Neuron (in vitro differentiated cells): ENCODE measurements at regions not wholly inside any gene's neighbourhood (a gene's known extent, or its start where the extent isn't known, plus 50 kb on each side); places are given as distances from the start of the nearest gene placed in this dataset.

ENCODE experiments used
- H2AFZ ChIP-seq: one replicate; pipeline ENCODE4 v1.6.1; 2013; ENCODE audit warnings: low read depth, mild to moderate bottlenecking, inconsistent platforms, low read length, moderate library complexity
- H3K27me3 ChIP-seq: one replicate; pipeline ENCODE4 v1.6.1; 2013; ENCODE audit warnings: low read length; ENCODE audit not compliant: insufficient read depth
- H3K36me3 ChIP-seq: one replicate; pipeline ENCODE4 v1.6.1; 2013; ENCODE audit warnings: low read length; ENCODE audit not compliant: insufficient read depth
- H3K4me1 ChIP-seq: one replicate; pipeline ENCODE4 v1.6.1; 2013; ENCODE audit warnings: low read length; ENCODE audit not compliant: insufficient read depth
- H3K4me3 ChIP-seq: 2 replicates; pipeline ENCODE4 v1.5.1; 2013; ENCODE audit warnings: mild to moderate bottlenecking, low read length, moderate library complexity
- H3K9me3 ChIP-seq: one replicate; pipeline ENCODE4 v1.6.1; 2013; ENCODE audit warnings: low read length

DNA sequence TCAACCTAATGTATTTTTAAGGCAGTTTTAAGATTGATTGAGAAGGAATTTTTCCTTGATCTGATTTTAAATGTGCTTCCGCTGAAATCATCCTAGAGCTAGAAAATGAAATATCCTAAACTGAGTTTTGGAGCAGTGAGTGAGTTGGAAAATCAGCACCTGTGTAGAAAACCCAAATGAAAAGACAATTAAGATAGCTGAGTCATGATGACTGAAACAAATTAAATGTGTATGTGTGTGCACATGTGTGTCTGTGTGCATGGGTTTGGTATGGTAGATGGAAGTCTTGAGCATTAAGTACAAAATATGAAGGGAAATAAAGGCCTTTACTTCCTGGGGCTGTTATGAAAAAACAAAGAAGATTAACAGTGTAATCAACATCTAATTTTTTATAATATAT, 394.6 kb upstream of the MAP2 start:
- Histone ChIP-seq H3K9me3 (no peaks in the 10 kb centered on the region), H3K36me3 (no peaks in the 10 kb centered on the region), H3K4me1 (no peaks in the 10 kb centered on the region), H2AFZ (no peak overlapping the region), H3K27me3 (no peaks in the 10 kb centered on the region), H3K4me3 (no peak overlapping the region)

- Histone ChIP-seq H3K36me3 (no peaks in the 10 kb centered on the region), H3K9me3 (no peaks in the 10 kb centered on the region), H2AFZ (no peak overlapping the region), H3K4me1 (no peaks in the 10 kb centered on the region), H3K27me3 (no peaks in the 10 kb centered on the region), H3K4me3 (no peak overlapping the region)
These were observed 379.5 kb upstream of the MAP2 start for GRCh38 chr2:209044307-209044706.

GRCh38 chr2:209046163-209046562, 377.7 kb upstream of the MAP2 start:
- no peaks in the 10 kb centered on the region for H3K9me3 ChIP-seq
- H2AFZ ChIP-seq: no peak overlapping the region
- no peaks in the 10 kb centered on the region for H3K27me3 ChIP-seq
- no peaks in the 10 kb centered on the region for H3K36me3 ChIP-seq
- H3K4me3 ChIP-seq: no peak overlapping the region
- H3K4me1 ChIP-seq: no peaks in the 10 kb centered on the region

GRCh38 chr2:209049608-209050007, 374.2 kb upstream of the MAP2 start:
- Histone ChIP-seq H3K4me1 (no peaks in the 10 kb centered on the region), H2AFZ (no peak overlapping the region), H3K27me3 (no peaks in the 10 kb centered on the region), H3K4me3 (no peak overlapping the region), H3K36me3 (no peaks in the 10 kb centered on the region), H3K9me3 (no peaks in the 10 kb centered on the region)

GRCh38 chr2:209062210-209062609, 361.6 kb upstream of the MAP2 start:
- no peak overlapping the region for H3K4me3 ChIP-seq
- H3K27me3 ChIP-seq: no peaks in the 10 kb centered on the region
- H2AFZ ChIP-seq: no peak overlapping the region
- H3K4me1 ChIP-seq: no peaks in the 10 kb centered on the region
- H3K36me3 ChIP-seq: no peaks in the 10 kb centered on the region
- no peaks in the 10 kb centered on the region for H3K9me3 ChIP-seq

- Histone ChIP-seq H3K36me3 (no peaks in the 10 kb centered on the region), H3K4me3 (no peak overlapping the region), H3K9me3 (no peaks in the 10 kb centered on the region)
These were observed 353.6 kb upstream of the MAP2 start for GRCh38 chr2:209070262-209070661.

DNA sequence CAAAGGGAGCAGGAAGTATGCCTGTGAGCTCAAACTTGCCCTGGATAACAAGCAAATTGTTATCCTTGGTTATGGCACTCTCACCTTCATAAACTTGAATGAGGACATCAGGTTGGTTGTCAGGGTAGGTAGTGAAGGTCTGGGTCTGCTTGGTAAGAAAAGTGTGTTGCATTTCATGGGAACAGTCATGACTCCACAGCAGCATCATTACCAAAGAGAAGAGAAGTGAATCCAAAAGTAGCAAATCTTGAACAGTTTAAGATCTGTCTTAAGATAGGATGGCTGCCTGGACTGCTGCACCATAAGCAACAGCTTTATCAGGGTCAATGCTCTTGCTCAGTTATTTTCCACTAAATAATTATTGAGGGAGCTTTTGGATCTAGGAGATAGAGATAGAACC, 350.7 kb upstream of the MAP2 start:
- H3K4me3 ChIP-seq: no peak overlapping the region
- H3K36me3 ChIP-seq: no peaks in the 10 kb centered on the region
- peaks cover 3% of the 10 kb centered on the region for H3K4me1 ChIP-seq
- no peaks in the 10 kb centered on the region for H3K9me3 ChIP-seq
- H2AFZ ChIP-seq: no peak overlapping the region
- no peaks in the 10 kb centered on the region for H3K27me3 ChIP-seq

More at GRCh38 chr2:209070262-209070661, 353.6 kb upstream of the MAP2 start:
- H3K27me3 ChIP-seq: no peaks in the 10 kb centered on the region
- H2AFZ ChIP-seq: no peak overlapping the region
- no peaks in the 10 kb centered on the region for H3K4me1 ChIP-seq

DNA sequence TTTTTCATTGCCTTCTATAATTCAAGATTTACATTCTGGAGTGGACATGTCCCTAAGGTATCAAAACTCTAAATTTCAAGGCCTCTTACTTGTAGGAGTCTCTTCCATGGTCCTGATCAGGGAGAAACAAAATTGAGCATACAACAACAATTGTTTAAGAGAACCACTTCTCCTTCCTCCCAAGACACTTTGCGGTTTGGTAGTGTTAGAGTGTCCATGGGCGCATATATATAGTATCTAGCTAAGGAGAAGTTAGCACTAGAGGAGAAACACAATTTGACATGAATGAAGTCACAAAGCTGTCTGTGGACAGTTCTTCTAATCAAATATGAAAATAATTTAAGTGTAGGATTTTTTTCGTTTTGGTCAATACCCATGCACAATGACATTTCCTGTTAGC, 349.1 kb upstream of the MAP2 start:
- Histone ChIP-seq H3K4me1 (peaks cover 3% of the 10 kb centered on the region), H3K27me3 (no peaks in the 10 kb centered on the region), H2AFZ (no peak overlapping the region), H3K9me3 (no peaks in the 10 kb centered on the region), H3K4me3 (no peak overlapping the region), H3K36me3 (no peaks in the 10 kb centered on the region)

GRCh38 chr2:209076151-209076550, 347.7 kb upstream of the MAP2 start:
- no peaks in the 10 kb centered on the region for H3K36me3 ChIP-seq
- no peak overlapping the region for H2AFZ ChIP-seq
- H3K27me3 ChIP-seq: no peaks in the 10 kb centered on the region
- peaks cover 3% of the 10 kb centered on the region for H3K4me1 ChIP-seq
- no peak overlapping the region for H3K4me3 ChIP-seq
- H3K9me3 ChIP-seq: no peaks in the 10 kb centered on the region

DNA sequence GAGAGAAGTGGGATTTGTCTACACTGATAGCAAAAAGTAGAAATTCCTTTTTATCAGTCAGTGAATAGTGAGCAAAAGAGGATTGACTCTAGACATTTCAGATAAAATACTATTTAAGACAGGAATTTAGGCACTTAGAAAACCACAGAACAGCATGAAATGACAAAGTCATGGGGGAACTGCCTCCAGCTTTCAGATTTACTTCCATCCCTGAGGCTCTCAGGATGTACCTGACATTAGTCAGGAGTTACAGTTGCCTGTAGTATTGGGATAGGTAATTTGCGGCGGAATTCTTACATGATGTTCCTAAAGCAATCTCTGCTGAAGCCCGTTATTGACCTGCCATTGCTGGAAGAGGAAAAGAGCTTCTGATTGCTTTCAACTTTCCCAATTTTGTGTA, 337.1 kb upstream of the MAP2 start:
- Histone ChIP-seq H3K36me3 (no peaks in the 10 kb centered on the region), H3K27me3 (no peaks in the 10 kb centered on the region), H3K4me1 (no peaks in the 10 kb centered on the region), H3K4me3 (no peak overlapping the region), H3K9me3 (no peaks in the 10 kb centered on the region), H2AFZ (no peak overlapping the region)

DNA sequence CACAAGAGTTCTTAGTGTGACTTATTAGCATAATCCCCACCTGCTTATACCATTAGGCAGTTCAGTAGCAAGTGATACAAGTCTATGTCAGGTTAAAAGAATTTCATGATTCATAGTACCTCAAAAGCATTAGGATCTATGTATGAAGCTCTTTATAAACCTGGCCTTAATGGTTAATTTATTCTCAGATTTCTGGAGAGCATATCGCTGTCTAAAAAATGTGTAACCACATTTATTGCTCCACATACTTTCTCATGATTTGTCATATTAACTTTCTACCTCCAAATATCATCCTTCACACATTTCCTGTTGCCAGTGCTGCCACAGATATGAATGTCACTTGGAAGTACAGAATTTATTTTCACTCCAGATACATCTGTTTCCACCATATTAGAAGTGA, 332.8 kb upstream of the MAP2 start:
- no peak overlapping the region for H3K4me3 ChIP-seq
- no peaks in the 10 kb centered on the region for H3K36me3 ChIP-seq
- no peaks in the 10 kb centered on the region for H3K9me3 ChIP-seq
- no peak overlapping the region for H2AFZ ChIP-seq
- H3K4me1 ChIP-seq: no peaks in the 10 kb centered on the region
- H3K27me3 ChIP-seq: no peaks in the 10 kb centered on the region

GRCh38 chr2:209094221-209094620, 329.6 kb upstream of the MAP2 start:
- Histone ChIP-seq H3K36me3 (no peaks in the 10 kb centered on the region), H3K9me3 (no peaks in the 10 kb centered on the region), H3K27me3 (no peaks in the 10 kb centered on the region), H2AFZ (no peak overlapping the region), H3K4me3 (no peak overlapping the region), H3K4me1 (no peaks in the 10 kb centered on the region)

- Histone ChIP-seq H3K27me3 (no peaks in the 10 kb centered on the region), H3K4me3 (no peak overlapping the region), H3K4me1 (no peaks in the 10 kb centered on the region), H2AFZ (no peak overlapping the region), H3K9me3 (no peaks in the 10 kb centered on the region), H3K36me3 (no peaks in the 10 kb centered on the region)
These were observed 328.4 kb upstream of the MAP2 start for GRCh38 chr2:209095432-209095831.

DNA sequence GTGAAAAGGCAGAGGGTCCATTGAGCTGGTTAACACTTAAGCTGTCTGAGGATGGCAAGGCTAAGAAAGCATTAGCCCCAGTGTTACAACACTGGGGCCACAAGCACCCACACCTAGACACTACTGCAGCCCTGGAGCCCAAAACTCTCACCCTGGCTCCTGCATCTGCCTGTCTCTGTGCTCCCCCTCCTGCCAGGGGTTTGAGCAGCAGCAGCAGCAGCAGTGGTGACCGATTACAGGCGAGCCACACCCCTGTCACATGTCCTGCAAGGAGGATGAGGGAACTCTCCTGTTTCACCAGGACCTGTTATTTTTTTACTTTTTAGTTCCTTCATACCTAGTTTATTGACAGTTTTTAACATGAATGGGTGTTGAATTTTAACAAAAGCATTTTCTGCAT, 326.7 kb upstream of the MAP2 start:
- Histone ChIP-seq H3K4me3 (no peak overlapping the region), H3K36me3 (no peaks in the 10 kb centered on the region), H2AFZ (no peak overlapping the region), H3K4me1 (no peaks in the 10 kb centered on the region), H3K27me3 (no peaks in the 10 kb centered on the region), H3K9me3 (no peaks in the 10 kb centered on the region)
